ENCODE measurements at regions not wholly inside any gene's neighbourhood (a gene's known extent, or its start where the extent isn't known, plus 50 kb on each side); places are given as distances from the start of the nearest gene placed in this dataset.

DNA sequence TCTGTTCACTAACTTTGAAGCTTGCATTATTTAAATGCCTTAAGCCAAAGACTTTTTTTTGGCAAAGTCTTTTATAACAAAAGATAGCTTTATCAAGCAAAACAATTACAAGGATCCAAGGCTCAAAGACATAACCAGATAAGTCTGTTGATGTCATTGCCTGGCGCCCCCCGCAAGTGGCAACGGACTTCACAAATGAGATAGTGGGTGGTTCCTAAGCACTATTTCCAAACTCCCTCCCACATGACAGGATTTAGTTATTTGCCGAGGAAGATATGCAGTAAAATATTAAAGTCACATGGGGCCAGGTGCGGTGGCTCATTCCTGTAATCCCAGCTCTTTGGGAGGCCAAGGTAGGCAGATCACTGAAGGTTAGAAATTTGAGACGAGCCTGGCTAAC is 194.2 kb upstream of the DDI1 start (continued):
- TF ChIP-seq, protein P1, sequence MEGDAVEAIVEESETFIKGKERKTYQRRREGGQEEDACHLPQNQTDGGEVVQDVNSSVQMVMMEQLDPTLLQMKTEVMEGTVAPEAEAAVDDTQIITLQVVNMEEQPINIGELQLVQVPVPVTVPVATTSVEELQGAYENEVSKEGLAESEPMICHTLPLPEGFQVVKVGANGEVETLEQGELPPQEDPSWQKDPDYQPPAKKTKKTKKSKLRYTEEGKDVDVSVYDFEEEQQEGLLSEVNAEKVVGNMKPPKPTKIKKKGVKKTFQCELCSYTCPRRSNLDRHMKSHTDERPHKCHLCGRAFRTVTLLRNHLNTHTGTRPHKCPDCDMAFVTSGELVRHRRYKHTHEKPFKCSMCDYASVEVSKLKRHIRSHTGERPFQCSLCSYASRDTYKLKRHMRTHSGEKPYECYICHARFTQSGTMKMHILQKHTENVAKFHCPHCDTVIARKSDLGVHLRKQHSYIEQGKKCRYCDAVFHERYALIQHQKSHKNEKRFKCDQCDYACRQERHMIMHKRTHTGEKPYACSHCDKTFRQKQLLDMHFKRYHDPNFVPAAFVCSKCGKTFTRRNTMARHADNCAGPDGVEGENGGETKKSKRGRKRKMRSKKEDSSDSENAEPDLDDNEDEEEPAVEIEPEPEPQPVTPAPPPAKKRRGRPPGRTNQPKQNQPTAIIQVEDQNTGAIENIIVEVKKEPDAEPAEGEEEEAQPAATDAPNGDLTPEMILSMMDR (IDR thresholded peaks at IDR 0.05; ENCODE audit: poor library complexity, severe bottlenecking), result no peak

DNA sequence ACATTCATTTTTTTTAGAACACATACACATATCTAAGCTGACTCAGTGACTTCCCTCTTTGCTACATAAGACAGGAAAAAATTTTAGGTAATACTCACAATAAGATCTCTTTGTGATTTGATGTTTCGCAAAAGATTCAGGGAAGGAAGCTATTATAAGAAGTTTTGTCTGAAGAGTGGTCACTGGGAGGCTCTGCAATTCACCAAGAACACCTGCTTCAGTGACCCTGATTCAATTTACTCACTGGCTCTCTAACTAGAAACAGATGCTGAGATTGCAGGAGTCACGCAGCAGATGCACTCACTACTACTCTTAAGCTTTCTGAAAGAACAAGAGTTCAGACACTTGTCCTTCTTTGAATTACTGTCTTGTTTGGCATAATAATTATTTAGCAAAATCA is 193.6 kb upstream of the DDI1 start:
- H3K79me2 ChIP-seq (replicated peaks; ENCODE audit: insufficient read depth, low read length), result no peaks in the 10 kb centered on the region

More for the DNA sequence above, 193.6 kb upstream of the DDI1 start:
- Histone ChIP-seq H3K27ac (ENCODE audit: low read length) (no peak overlapping the region), H3F3A (ENCODE audit: insufficient read depth, low read length, poor library complexity, severe bottlenecking) (no peaks in the 10 kb centered on the region), H3K4me2 (ENCODE audit: low read length) (no peak overlapping the region), H3K9ac (ENCODE audit: low read length) (no peak overlapping the region), H3K9me2 (ENCODE audit: insufficient read depth, low read length) (no peaks in the 10 kb centered on the region), H3K4me3 (ENCODE audit: low read length) (no peak overlapping the region), H3K27me3 (ENCODE audit: insufficient read depth, low read depth, low read length) (no peaks in the 10 kb centered on the region), H4K20me1 (ENCODE audit: insufficient read depth) (no peaks in the 10 kb centered on the region), H2AFZ (ENCODE audit: low read depth, low read length) (no peak overlapping the region), H3K36me3 (ENCODE audit: insufficient read depth, low read length) (no peaks in the 10 kb centered on the region), H3K9me3 (ENCODE audit: low read length) (no peaks in the 10 kb centered on the region)
- TF ChIP-seq SMC3 (conservative IDR thresholded peaks at IDR 0.05; ENCODE audit: poor library complexity) (no peak), MXI1 (conservative IDR thresholded peaks at IDR 0.05; ENCODE audit: poor library complexity, severe bottlenecking) (no peak), EZH2 (IDR thresholded peaks at IDR 0.05; ENCODE audit: borderline replicate concordance, insufficient read depth, low read length, poor library complexity, severe bottlenecking) (no peak), RAD21 (conservative IDR thresholded peaks at IDR 0.05) (no peak), EP300 (conservative IDR thresholded peaks at IDR 0.05; ENCODE audit: poor library complexity, severe bottlenecking) (no peak), TAF1 (IDR thresholded peaks at IDR 0.05; ENCODE audit: low read depth) (no peak), POLR2AphosphoS5 (IDR thresholded peaks at IDR 0.05) (no peak)
- TF ChIP-seq, protein P2, sequence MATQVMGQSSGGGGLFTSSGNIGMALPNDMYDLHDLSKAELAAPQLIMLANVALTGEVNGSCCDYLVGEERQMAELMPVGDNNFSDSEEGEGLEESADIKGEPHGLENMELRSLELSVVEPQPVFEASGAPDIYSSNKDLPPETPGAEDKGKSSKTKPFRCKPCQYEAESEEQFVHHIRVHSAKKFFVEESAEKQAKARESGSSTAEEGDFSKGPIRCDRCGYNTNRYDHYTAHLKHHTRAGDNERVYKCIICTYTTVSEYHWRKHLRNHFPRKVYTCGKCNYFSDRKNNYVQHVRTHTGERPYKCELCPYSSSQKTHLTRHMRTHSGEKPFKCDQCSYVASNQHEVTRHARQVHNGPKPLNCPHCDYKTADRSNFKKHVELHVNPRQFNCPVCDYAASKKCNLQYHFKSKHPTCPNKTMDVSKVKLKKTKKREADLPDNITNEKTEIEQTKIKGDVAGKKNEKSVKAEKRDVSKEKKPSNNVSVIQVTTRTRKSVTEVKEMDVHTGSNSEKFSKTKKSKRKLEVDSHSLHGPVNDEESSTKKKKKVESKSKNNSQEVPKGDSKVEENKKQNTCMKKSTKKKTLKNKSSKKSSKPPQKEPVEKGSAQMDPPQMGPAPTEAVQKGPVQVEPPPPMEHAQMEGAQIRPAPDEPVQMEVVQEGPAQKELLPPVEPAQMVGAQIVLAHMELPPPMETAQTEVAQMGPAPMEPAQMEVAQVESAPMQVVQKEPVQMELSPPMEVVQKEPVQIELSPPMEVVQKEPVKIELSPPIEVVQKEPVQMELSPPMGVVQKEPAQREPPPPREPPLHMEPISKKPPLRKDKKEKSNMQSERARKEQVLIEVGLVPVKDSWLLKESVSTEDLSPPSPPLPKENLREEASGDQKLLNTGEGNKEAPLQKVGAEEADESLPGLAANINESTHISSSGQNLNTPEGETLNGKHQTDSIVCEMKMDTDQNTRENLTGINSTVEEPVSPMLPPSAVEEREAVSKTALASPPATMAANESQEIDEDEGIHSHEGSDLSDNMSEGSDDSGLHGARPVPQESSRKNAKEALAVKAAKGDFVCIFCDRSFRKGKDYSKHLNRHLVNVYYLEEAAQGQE (IDR thresholded peaks at IDR 0.05; ENCODE audit: borderline replicate concordance), result no peak
- TF ChIP-seq, protein P1 (IDR thresholded peaks at IDR 0.05; ENCODE audit: poor library complexity, severe bottlenecking), result no peak
